H7 (cell line): ENCODE measurements at regions not wholly inside any gene's neighbourhood (a gene's known extent, or its start where the extent isn't known, plus 50 kb on each side); places are given as distances from the start of the nearest gene placed in this dataset.

Experiments used
- DNase-seq: peaks from one replicate; pipeline ENCODE4 v3.0.0; 2012
- H3K27me3 ChIP-seq: 2 replicates; pipeline ENCODE4 v1.6.0; 2011; ENCODE audit warnings: mild to moderate bottlenecking, low read length; ENCODE audit not compliant: control insufficient read depth, insufficient read depth
- H3K36me3 ChIP-seq: replicated peaks from 2 replicates; pipeline ENCODE4 v1.5.1; 2011; ENCODE audit warnings: low read length; ENCODE audit not compliant: control insufficient read depth, insufficient read depth
- H3K4me3 ChIP-seq: 2 replicates; pipeline ENCODE4 v1.5.1; 2011; ENCODE audit warnings: low read depth, mild to moderate bottlenecking, control low read depth, low read length, moderate library complexity; ENCODE audit not compliant: insufficient read depth

DNA sequence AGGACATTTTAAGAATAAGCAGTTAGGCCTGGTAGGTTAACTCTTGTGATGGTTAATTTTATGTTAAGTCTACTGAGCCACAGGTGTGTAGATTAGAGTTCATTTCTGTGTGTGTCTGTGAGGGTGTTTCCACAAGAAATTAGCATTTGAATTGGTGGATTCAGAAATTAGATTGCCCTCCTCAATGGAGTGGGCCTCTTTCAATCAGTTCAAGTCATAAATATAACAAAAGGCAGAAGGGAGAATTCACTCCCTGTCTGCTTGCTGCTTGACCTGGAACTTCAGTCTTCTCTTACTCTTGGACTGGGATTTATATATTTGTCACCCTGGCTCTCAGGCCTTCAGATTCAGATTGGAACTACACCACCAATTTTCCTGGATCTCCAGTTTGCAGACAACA, 55.3 kb upstream of the POM121L12 start:
- Histone ChIP-seq H3K27me3 (no peaks in the 10 kb centered on the region), H3K4me3 (no peak overlapping the region), H3K36me3 (no peaks in the 10 kb centered on the region)
- no peak for DNase-seq

GRCh38 chr7:52973126-52973525, 62.3 kb upstream of the POM121L12 start:
- H3K36me3 ChIP-seq, result no peaks in the 10 kb centered on the region
- no peak for DNase-seq

GRCh38 chr7:52962402-52963076, 72.9 kb upstream of the POM121L12 start:
- Histone ChIP-seq H3K36me3 (no peaks in the 10 kb centered on the region), H3K27me3 (no peaks in the 10 kb centered on the region), H3K4me3 (no peak overlapping the region)
- DNase-seq, result no peak

More at GRCh38 chr7:52973126-52973525, 62.3 kb upstream of the POM121L12 start:
- H3K27me3 ChIP-seq, result no peaks in the 10 kb centered on the region
- no peak overlapping the region for H3K4me3 ChIP-seq

DNA sequence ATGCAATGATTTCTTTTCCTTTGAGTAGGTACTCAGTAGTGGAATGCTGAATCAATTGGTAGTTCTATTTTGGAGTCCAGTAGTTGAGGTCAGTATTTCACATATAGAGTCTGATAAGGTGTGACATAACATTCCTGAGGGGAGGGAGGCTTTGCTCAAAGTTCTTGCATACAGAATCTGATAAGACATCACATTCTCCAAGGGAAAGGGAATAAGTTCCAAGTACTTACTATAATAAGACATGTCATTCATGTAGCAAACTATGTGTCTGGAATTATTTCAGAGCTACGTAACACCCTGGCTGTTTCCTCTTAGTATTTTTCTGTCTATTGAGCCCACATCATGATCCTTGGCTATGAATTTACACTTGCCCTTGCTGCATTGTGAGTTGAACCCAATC, 74.3 kb upstream of the POM121L12 start:
- DNase-seq, result no peak
- no peaks in the 10 kb centered on the region for H3K36me3 ChIP-seq
- H3K4me3 ChIP-seq, result no peak overlapping the region
- no peaks in the 10 kb centered on the region for H3K27me3 ChIP-seq

DNA sequence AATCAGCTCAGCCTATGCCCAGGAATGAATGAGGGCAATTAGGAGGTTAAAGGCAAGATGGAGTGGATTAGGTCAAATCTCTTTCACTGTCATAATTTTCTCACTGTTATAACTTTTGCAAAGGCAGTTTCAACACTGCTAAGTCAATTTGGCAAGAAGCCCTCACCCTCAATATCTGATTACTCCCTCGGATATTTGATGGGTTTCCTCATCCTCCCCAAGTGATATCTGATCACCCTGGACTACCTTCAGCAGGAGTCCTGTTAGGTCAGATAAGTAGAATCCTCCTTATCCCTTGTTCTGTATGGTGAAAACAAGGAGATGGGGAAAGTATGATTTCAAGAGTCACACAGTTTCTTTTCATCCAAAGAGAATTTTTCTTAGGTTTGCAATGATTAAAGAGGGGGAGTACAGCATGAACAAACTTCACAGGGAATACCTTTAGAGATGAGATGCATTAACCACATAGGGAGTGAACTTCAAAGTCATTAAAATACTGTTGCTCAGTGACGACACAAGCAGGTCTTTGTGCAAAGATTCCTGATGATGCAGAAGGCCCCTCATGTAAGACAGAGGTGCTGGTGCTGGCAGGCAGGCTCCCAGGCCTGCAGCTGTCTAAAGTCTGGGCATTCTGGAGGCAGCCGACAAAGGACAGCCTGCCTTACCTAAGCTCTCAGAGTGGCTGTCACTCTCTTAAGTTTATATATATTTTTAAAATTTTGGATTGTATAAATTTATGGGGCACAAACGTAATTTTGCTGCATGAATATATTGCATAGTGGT, 75.4 kb upstream of the POM121L12 start:
- Histone ChIP-seq H3K27me3 (no peaks in the 10 kb centered on the region), H3K4me3 (no peak overlapping the region)
- no peak for DNase-seq

GRCh38 chr7:52959336-52959735, 76.1 kb upstream of the POM121L12 start:
- no peaks in the 10 kb centered on the region for H3K36me3 ChIP-seq
- no peak for DNase-seq
- no peaks in the 10 kb centered on the region for H3K27me3 ChIP-seq
- H3K4me3 ChIP-seq, result no peak overlapping the region

More for the DNA sequence above, 75.4 kb upstream of the POM121L12 start:
- H3K36me3 ChIP-seq, result no peaks in the 10 kb centered on the region

DNA sequence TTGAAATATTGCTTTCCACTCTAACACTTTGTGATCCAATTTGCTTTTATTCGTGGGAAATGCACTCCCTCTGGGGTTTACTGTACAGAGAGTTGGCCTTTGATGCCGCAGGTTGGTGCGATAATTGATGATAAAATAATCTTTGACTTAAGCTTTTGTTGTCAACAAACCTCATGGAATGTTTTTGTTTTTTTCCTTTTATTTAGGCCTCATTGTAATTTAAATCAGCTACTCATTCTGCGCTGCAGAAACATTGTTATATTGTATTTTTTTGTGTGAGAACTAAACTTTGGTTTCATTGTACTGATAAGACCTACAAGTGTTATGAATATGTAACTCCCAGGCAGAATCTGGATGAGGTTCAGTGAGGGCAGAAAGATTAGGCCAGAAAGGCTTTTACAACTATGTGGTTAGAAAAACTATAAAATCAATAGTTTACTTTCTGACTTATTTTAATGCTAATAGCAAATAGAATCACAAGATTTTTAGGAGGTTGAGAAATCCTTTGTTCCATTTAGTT, 76.8 kb upstream of the POM121L12 start:
- Histone ChIP-seq H3K4me3 (no peak overlapping the region), H3K27me3 (no peaks in the 10 kb centered on the region), H3K36me3 (no peaks in the 10 kb centered on the region)
- DNase-seq, result no peak

- Histone ChIP-seq H3K36me3 (no peaks in the 10 kb centered on the region), H3K4me3 (no peak overlapping the region), H3K27me3 (no peaks in the 10 kb centered on the region)
- no peak for DNase-seq
Observed at GRCh38 chr7:52956379-52956915, 79.0 kb upstream of the POM121L12 start.

DNA sequence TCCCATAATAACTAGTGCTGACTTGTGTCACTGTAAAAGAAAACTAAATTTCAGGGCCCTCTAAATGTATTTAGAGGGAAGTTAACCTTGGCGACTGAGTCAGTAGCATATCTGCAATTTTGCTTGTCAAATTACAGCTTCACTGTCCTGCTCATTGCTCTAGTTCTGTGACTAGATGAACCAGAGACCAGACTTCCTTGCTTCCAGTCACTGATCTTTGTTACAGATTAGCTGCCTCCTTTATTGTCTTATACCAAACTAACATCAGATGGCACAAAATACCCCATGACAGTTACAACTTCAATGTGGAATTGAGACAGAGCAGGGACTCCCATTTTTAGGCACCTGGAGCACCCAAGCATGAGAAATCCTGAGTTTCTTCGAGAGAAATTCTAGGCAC, 79.9 kb upstream of the POM121L12 start:
- H3K36me3 ChIP-seq, result no peaks in the 10 kb centered on the region
- no peaks in the 10 kb centered on the region for H3K27me3 ChIP-seq
- no peak overlapping the region for H3K4me3 ChIP-seq
- no peak for DNase-seq

- H3K4me3 ChIP-seq, result no peak overlapping the region
- no peak for DNase-seq
- no peaks in the 10 kb centered on the region for H3K27me3 ChIP-seq
- no peaks in the 10 kb centered on the region for H3K36me3 ChIP-seq
Observed at GRCh38 chr7:52944921-52945320, 90.5 kb upstream of the POM121L12 start.

- H3K27me3 ChIP-seq, result no peaks in the 10 kb centered on the region
- no peak overlapping the region for H3K4me3 ChIP-seq
- no peak for DNase-seq
- no peaks in the 10 kb centered on the region for H3K36me3 ChIP-seq
Observed at GRCh38 chr7:52940481-52940880, 95.0 kb upstream of the POM121L12 start.

DNA sequence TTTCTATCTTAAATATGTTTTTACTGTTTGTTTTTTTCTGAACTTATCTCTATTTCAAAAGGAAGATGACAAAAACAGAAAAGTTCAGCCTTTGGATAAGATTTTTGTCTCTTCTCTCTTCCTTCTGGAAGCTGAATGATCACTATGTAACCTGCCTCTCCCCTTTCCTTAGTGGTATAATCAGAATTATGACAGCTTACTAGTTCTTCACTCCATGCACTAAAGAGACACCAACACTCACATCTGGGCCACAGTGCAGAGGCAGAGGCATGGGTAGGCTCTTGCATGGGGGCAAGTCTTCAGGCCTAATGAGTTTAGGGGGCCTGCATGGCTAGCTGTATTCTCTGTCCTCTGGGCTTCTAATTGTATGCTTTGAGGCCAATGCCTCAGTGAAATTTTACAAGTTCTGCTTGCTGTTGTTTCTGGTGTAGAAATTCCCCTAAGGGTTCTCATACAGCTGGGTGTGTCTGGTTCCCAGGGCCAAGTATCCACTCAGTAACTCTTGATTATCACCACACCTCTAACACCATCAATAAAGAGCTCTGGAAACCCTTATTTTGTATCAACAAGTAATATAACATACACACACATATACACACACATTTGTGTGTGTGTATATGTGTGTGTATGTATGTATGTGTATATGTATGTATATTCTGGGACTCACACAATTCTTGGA, 96.8 kb upstream of the POM121L12 start:
- Histone ChIP-seq H3K36me3 (no peaks in the 10 kb centered on the region), H3K4me3 (no peak overlapping the region), H3K27me3 (no peaks in the 10 kb centered on the region)
- DNase-seq, result no peak

DNA sequence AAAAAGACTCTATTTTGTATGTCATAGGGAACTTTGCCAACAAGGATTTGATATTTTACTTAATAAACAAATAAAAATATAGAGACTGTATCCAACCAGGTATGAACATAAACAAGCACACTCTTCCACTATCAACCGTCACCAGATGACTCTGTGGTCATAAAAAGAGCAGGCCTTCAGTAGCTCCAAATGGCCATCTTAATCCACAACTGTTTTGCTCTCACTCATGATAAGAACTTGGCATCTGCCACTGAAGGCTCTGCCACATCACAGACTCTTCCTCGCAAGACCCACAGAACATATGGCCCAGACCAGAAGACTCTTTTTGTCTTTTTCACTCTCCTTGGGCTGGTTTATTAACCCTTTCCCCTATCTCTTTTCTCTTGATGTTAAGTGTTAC, 98.7 kb upstream of the POM121L12 start:
- Histone ChIP-seq H3K27me3 (no peaks in the 10 kb centered on the region), H3K4me3 (no peak overlapping the region), H3K36me3 (no peaks in the 10 kb centered on the region)
- no peak for DNase-seq

DNA sequence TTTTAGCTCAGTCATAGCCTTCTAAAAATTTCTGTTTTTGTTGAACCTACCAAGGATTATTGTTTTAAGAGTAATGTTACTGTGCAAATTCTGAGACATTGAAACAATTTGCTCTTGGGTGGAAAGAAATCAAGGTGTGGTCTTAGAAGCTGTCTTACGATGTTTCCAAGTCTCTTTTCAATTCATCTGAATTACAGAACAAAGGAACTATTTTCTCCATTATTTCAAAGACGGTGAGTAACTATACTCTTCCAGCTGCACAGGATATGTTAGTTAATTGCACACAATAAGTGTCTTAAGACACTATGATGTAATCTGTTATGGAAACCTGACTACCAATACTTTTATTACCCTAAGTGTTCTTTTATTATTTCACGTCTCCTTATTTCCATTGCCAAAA, 106.8 kb upstream of the POM121L12 start:
- DNase-seq, result no peak
- H3K4me3 ChIP-seq, result no peak overlapping the region
- no peaks in the 10 kb centered on the region for H3K36me3 ChIP-seq
- no peaks in the 10 kb centered on the region for H3K27me3 ChIP-seq
